K562 (cell line): ENCODE measurements at regions not wholly inside any gene's neighbourhood (a gene's known extent, or its start where the extent isn't known, plus 50 kb on each side); places are given as distances from the start of the nearest gene placed in this dataset.

ENCODE experiments used
- ATAC-seq: fragments of 200-7000 bp; cut with Tn5 transposase; 3 replicates; pipeline ENCODE4 v1.9.1; 2020; ENCODE audit warnings: moderate library complexity
- BruUV-seq: library from RNA; stranded (reverse); fragments of 400-500 nt; replicated peaks from 2 replicates; lab custom pipeline; 2021; lab: Mats Ljungman, UMichigan
- CTCF ChIA-PET: fragments of 300-600 bp; formaldehyde crosslinking; extraction: SDS; loops from one replicate; lab custom pipeline; 2021; ENCODE audit warnings: low intra/inter-chr PET ratio; lab: Yijun Ruan, JAX
- POLR2A ChIA-PET: fragments of 300-600, 350-650 bp; sonication (Branson Sonifier 250); formaldehyde crosslinking; extraction: SDS; loops from one replicate; lab custom pipeline; 2021; ENCODE audit warnings: antibody characterized with exemption, inconsistent platforms; lab: Yijun Ruan, JAX
- DNase-seq, 4 experiments: peaks; one replicate each; pipeline versions ENCODE4 v3.0.0 to v3.0.0-alpha.2; 2011 to 2018; ENCODE audit warnings: low spot score in 3 of 4, mixed read lengths in 3 of 4; ENCODE audit errors: extremely low read depth in 1 of 4
- FAIRE-seq: peaks from 2 replicates; lab custom pipeline; 2011; peaks lifted over from hg19 to GRCh38; lab: Jason Lieb, UNC
- H2AFZ ChIP-seq: 2 replicates; pipeline ENCODE4 v1.6.0; 2011; ENCODE audit warnings: low read depth, low read length, control low read depth, inconsistent platforms
- H3K27ac ChIP-seq: fragments of 200-600 bp; 3 replicates; pipeline ENCODE4 v1.8.0; 2011; ENCODE audit warnings: low read depth, mild to moderate bottlenecking, control low read depth, inconsistent platforms, low read length, moderate library complexity, mixed read lengths; ENCODE audit errors: extremely low read depth
- H3K27me3 ChIP-seq, 2 experiments: fragments of 300-600 bp in 1 of 2; 2 replicates in 1 of 2; 3 replicates in 1 of 2; pipeline versions ENCODE4 v1.6.0 to v1.8.0; 2011; ENCODE audit warnings: inconsistent platforms in 2 of 2, low read length in 2 of 2, mild to moderate bottlenecking in 1 of 2, mixed read lengths in 1 of 2, moderate library complexity in 1 of 2; ENCODE audit not compliant: control insufficient read depth in 2 of 2, insufficient read depth in 2 of 2
- H3K36me3 ChIP-seq: fragments of 300-600 bp; 3 replicates; pipeline ENCODE4 v1.8.0; 2011; ENCODE audit warnings: mild to moderate bottlenecking, low read length, inconsistent platforms; ENCODE audit not compliant: control insufficient read depth, insufficient read depth
- H3K4me1 ChIP-seq, 2 experiments: fragments of 200-600 bp in 1 of 2; replicated peaks in 1 of 2; 2 replicates in 1 of 2; 3 replicates in 1 of 2; pipeline versions ENCODE4 v1.5.1 to v1.8.0; 2011; ENCODE audit warnings: inconsistent platforms in 2 of 2, low read length in 2 of 2, mild to moderate bottlenecking in 1 of 2, mixed read lengths in 1 of 2, moderate library complexity in 1 of 2; ENCODE audit not compliant: control insufficient read depth in 2 of 2, insufficient read depth in 2 of 2
- H3K4me2 ChIP-seq: 2 replicates; pipeline ENCODE4 v1.6.1; 2011; ENCODE audit warnings: low read length, control low read depth, inconsistent platforms, mixed read lengths; ENCODE audit not compliant: insufficient read depth
- H3K4me3 ChIP-seq: fragments of 200-600 bp; sonication (generic), shearing (Covaris generic); 2 replicates; pipeline ENCODE4 v1.5.1; 2016; ENCODE audit warnings: control low read depth, inconsistent platforms
- H3K79me2 ChIP-seq: fragments of 200-600 bp; 3 replicates; pipeline ENCODE4 v1.8.0; 2011; ENCODE audit warnings: low read length, inconsistent platforms; ENCODE audit not compliant: control insufficient read depth, insufficient read depth
- H3K9ac ChIP-seq, 2 experiments: 2 replicates each; pipeline versions ENCODE4 v1.6.0 to v1.6.1; 2011; ENCODE audit warnings: low read depth in 2 of 2, low read length in 2 of 2, control low read depth in 1 of 2, inconsistent platforms in 1 of 2, mild to moderate bottlenecking in 1 of 2, mixed read lengths in 1 of 2; ENCODE audit not compliant: insufficient read depth in 1 of 2
- H3K9me1 ChIP-seq: one replicate; pipeline ENCODE4 v1.6.0; 2011; ENCODE audit warnings: inconsistent platforms, mild to moderate bottlenecking, low read length, moderate library complexity; ENCODE audit not compliant: control insufficient read depth, insufficient read depth
- H3K9me3 ChIP-seq: replicated peaks from 2 replicates; pipeline ENCODE4 v1.5.1; 2011; ENCODE audit warnings: low read depth, low read length, inconsistent platforms; ENCODE audit not compliant: control insufficient read depth, insufficient read depth
- H4K20me1 ChIP-seq: replicated peaks from 2 replicates; pipeline ENCODE4 v1.6.1; 2011; ENCODE audit warnings: low read length, inconsistent platforms, mixed read lengths; ENCODE audit not compliant: control insufficient read depth, insufficient read depth
- ARHGAP35 ChIP-seq: fragments of 450-650 bp; IDR thresholded peaks from 2 replicates; pipeline ENCODE4 v1.6.1; 2018; ENCODE audit not compliant: partially characterized antibody
- EP300 ChIP-seq: IDR thresholded peaks from 2 replicates; pipeline ENCODE4 v1.6.1; 2012; ENCODE audit warnings: low read length, improper control_type of control experiment
- GATA2 ChIP-seq: sonication (generic); formaldehyde crosslinking; IDR thresholded peaks from 2 replicates; pipeline ENCODE4 v1.4.0; 2020; ENCODE audit warnings: mild to moderate bottlenecking, missing genetic modification reagents
- HEY1 ChIP-seq: fragments of 250-450 bp; sonication (Bioruptor Pico); IDR thresholded peaks from 2 replicates; pipeline ENCODE4 v1.5.0; 2020; ENCODE audit warnings: mild to moderate bottlenecking, moderate library complexity, borderline replicate concordance
- RBM39 ChIP-seq: fragments of 200-400 bp; formaldehyde crosslinking; optimal IDR thresholded peaks from 2 replicates; pipeline ENCODE3; 2018; ENCODE audit warnings: low read depth, low read length
- SMAD1 ChIP-seq: fragments of 150-350 bp; IDR thresholded peaks from 2 replicates; pipeline ENCODE4 v1.6.1; 2014; ENCODE audit warnings: low read length, low read depth; ENCODE audit not compliant: partially characterized antibody
- ZFP36 ChIP-seq: fragments of 150-350 bp; IDR thresholded peaks from 2 replicates; pipeline ENCODE4 v1.6.1; 2018; ENCODE audit warnings: low read length, low read depth; ENCODE audit not compliant: partially characterized antibody
- ZZZ3 ChIP-seq: fragments of 450-650 bp; IDR thresholded peaks from 2 replicates; pipeline ENCODE4 v1.6.1; 2016; ENCODE audit warnings: antibody characterized with exemption, mild to moderate bottlenecking, moderate library complexity
- WGBS: fragments of 100-300 bp; shearing (Covaris generic); methylation state at CpG from one replicate; pipeline ENCODE4 v1.1.6; 2016; ENCODE audit warnings: low coverage, mixed read lengths; ENCODE audit not compliant: insufficient coverage; ENCODE audit errors: missing lambda C conversion rate; 5-methylcytosine and 5-hydroxymethylcytosine counted together
- in situ Hi-C: fragments of 300-500 bp; cut with MboI; formaldehyde crosslinking; loops from 4 replicates; pipeline ENCODE4 v1.15.0; 2018; ENCODE audit warnings: inconsistent platforms, mixed read lengths
- intact Hi-C: fragments of 100-400 bp; cut with micrococcal nuclease; formaldehyde crosslinking; loops from 2 replicates; pipeline ENCODE4 v1.14.2; 2022
- TF ChIP-seq, protein P1 (sequence below): IDR thresholded peaks from 2 replicates; pipeline ENCODE4 v1.6.1; 2011; ENCODE audit warnings: borderline replicate concordance, low read depth, mild to moderate bottlenecking, moderate library complexity, low read length; ENCODE audit not compliant: insufficient read depth, poor library complexity, severe bottlenecking

DNA sequence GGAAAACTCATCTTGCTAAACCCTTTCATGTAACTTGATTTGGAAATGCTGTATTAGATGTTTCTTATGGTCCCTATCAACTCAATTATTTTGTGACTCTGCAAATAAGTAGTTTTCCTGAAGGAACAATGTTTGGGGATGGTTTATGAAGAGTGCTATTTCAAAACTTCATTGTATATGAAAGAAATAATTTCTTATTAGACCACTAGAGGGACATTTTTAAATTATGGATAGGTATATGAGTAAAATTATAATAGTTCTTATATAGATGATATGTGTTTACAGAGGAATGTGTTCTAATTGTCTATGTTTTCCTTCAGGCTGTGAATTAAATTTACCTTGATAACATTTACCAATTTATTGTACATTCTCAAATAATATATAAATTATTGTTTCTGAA, 509.4 kb upstream of the RAG2 start:
- in situ Hi-C loops: no loop called here
- TF ChIP-seq, protein P1, sequence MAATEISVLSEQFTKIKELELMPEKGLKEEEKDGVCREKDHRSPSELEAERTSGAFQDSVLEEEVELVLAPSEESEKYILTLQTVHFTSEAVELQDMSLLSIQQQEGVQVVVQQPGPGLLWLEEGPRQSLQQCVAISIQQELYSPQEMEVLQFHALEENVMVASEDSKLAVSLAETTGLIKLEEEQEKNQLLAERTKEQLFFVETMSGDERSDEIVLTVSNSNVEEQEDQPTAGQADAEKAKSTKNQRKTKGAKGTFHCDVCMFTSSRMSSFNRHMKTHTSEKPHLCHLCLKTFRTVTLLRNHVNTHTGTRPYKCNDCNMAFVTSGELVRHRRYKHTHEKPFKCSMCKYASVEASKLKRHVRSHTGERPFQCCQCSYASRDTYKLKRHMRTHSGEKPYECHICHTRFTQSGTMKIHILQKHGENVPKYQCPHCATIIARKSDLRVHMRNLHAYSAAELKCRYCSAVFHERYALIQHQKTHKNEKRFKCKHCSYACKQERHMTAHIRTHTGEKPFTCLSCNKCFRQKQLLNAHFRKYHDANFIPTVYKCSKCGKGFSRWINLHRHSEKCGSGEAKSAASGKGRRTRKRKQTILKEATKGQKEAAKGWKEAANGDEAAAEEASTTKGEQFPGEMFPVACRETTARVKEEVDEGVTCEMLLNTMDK: no peak
- TF ChIP-seq ZFP36 (no peak), RBM39 (no peak), GATA2 (CRISPR knock-in tag) (no peak)
- TF ChIP-seq, all 486 proteins: peak for 0
- BruUV-seq: no TSS peak
- POLR2A ChIA-PET: no interaction called here
- H3K27ac ChIP-seq: no peak overlapping the region
- no peak for DNase-seq
- H3K9me1 ChIP-seq: no peaks in the 10 kb centered on the region
- intact Hi-C loops: no loop called here
- H3K4me1 ChIP-seq: no peaks in the 10 kb centered on the region
- no peaks in the 10 kb centered on the region for H3K27me3 ChIP-seq
- FAIRE-seq: no peak
- no peak for ATAC-seq
- H3K36me3 ChIP-seq: no peaks in the 10 kb centered on the region
- H2AFZ ChIP-seq: no peak overlapping the region
- H3K4me3 ChIP-seq: no peak overlapping the region
- CTCF ChIA-PET: no interaction called here
- no peak overlapping the region for H3K4me2 ChIP-seq
- H3K79me2 ChIP-seq: no peaks in the 10 kb centered on the region
- H3K9me3 ChIP-seq: no peaks in the 10 kb centered on the region
- H3K9ac ChIP-seq: no peak overlapping the region
- no peaks in the 10 kb centered on the region for H4K20me1 ChIP-seq

DNA sequence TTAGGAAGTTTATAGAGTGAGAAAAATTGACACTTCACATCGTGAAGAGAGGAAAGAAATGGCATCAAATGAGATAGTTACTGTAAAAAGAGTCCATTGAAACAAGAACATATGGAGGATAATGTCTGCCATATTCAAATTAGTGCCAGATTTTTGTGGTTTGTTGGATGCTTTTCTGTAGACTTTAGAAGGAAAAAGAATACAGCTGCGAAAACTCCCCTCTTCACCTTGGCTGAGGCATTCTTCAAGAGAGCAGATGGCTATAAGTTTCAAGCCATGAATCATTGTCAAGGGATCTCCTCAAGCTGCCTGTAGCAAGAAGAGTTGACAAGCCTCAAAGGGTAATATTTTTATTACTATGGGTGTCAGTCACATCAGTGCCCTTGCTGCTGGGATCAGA, 507.4 kb upstream of the RAG2 start:
- Histone ChIP-seq H3K27ac (no peak overlapping the region), H3K27me3 (no peaks in the 10 kb centered on the region), H2AFZ (no peak overlapping the region), H3K4me3 (no peak overlapping the region), H3K9ac (no peak overlapping the region), H3K9me1 (no peaks in the 10 kb centered on the region), H3K4me1 (no peaks in the 10 kb centered on the region), H4K20me1 (no peaks in the 10 kb centered on the region), H3K79me2 (no peaks in the 10 kb centered on the region), H3K9me3 (no peaks in the 10 kb centered on the region), H3K4me2 (no peak overlapping the region), H3K36me3 (no peaks in the 10 kb centered on the region)
- BruUV-seq: no TSS peak
- ChIA-PET POLR2A (no interaction called here), CTCF (no interaction called here)
- DNase-seq: no peak
- WGBS: 0% methylated on average over 2 of the region's 2 CpGs
- in situ Hi-C loops (no loop called here), intact Hi-C loops (no loop called here)
- FAIRE-seq: no peak
- TF ChIP-seq EP300 (no peak), HEY1 (CRISPR knock-in tag) (no peak), ZZZ3 (no peak), SMAD1 (no peak), ARHGAP35 (no peak)
- no peak for ATAC-seq
